GM12864 (cell line): ENCODE measurements at regions not wholly inside any gene's neighbourhood (a gene's known extent, or its start where the extent isn't known, plus 50 kb on each side); places are given as distances from the start of the nearest gene placed in this dataset.

Experiments used
- DNase-seq: peaks from one replicate; pipeline ENCODE4 v3.0.0-alpha.2; 2011; ENCODE audit warnings: low read depth
- H3K4me3 ChIP-seq: 2 replicates; pipeline ENCODE4 v1.5.1; 2011; ENCODE audit warnings: mild to moderate bottlenecking, low read depth, low read length, control low read depth
- TF ChIP-seq, protein P1 (sequence below): IDR thresholded peaks from 2 replicates; pipeline ENCODE4 v1.5.1; 2011; ENCODE audit warnings: low read depth, mild to moderate bottlenecking, moderate library complexity, low read length, control low read depth, inconsistent platforms; ENCODE audit errors: missing control alignments

DNA sequence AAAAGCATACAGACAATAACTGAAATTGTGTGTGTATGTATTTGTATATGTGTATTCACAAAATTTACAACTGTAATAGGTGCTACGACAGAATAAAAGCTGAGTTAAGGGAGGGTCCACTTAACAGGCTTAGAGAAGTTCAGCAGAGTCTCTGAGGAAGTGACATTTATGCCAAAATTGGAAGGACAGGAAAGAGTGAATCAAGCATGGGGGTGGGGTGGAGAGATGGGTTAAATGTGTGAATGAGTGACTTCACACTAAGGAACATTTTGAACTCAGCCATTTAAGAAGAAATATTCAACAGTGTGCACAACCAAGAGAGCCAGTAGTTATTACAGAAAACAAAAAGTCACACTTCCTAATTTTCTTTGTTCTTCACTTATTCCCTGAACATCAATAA is 53.8 kb upstream of the RGS1 start:
- DNase-seq, result no peak
- no peak overlapping the region for H3K4me3 ChIP-seq
- TF ChIP-seq, protein P1, sequence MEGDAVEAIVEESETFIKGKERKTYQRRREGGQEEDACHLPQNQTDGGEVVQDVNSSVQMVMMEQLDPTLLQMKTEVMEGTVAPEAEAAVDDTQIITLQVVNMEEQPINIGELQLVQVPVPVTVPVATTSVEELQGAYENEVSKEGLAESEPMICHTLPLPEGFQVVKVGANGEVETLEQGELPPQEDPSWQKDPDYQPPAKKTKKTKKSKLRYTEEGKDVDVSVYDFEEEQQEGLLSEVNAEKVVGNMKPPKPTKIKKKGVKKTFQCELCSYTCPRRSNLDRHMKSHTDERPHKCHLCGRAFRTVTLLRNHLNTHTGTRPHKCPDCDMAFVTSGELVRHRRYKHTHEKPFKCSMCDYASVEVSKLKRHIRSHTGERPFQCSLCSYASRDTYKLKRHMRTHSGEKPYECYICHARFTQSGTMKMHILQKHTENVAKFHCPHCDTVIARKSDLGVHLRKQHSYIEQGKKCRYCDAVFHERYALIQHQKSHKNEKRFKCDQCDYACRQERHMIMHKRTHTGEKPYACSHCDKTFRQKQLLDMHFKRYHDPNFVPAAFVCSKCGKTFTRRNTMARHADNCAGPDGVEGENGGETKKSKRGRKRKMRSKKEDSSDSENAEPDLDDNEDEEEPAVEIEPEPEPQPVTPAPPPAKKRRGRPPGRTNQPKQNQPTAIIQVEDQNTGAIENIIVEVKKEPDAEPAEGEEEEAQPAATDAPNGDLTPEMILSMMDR, result no peak

DNA sequence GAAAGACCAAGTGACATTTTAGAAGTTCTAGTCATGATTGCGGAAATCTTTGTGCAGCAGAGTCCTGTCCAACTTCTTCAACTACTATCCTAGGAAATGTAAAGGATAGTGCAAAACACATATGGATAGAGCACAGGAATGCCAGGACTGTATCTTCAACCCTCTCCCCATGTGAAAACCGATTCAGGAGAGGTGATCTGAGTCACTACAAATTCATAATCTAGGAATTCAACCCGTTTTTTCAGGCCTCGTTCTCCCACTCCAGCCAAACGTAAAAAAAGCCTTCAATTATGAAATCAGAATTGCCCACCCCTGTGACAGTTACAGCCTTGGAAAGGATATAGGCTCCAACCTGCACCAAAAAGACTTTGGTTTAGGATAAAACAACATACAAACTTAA is 52.9 kb upstream of the RGS1 start:
- TF ChIP-seq, protein P1, result no peak
- DNase-seq, result no peak
- H3K4me3 ChIP-seq, result no peak overlapping the region

DNA sequence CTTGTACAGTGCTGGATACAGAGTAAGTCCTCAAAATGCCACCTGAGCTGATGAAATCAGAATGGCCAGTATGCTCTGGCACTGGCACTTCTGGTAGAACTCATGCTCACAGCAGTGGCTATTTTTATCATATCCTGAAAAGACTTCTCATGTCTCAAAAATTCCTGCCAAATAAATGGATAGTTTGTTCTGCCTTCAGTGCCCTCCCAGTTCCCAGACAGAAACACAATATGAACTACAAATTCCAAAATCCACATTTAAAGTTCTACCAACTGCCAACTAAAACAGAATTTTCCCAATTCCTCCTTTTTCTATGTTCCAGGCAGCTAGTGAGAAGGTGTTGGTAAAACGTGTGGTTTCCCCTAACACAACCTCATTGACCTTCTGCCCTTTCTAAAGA is 51.4 kb upstream of the RGS1 start:
- DNase-seq, result no peak
- TF ChIP-seq, protein P1, result no peak
- no peak overlapping the region for H3K4me3 ChIP-seq
